ENCODE measurements at regions not wholly inside any gene's neighbourhood (a gene's known extent, or its start where the extent isn't known, plus 50 kb on each side); places are given as distances from the start of the nearest gene placed in this dataset.
A peak's percentile ranks its signal among the peaks of the same experiment; 100 is the strongest.

DNA sequence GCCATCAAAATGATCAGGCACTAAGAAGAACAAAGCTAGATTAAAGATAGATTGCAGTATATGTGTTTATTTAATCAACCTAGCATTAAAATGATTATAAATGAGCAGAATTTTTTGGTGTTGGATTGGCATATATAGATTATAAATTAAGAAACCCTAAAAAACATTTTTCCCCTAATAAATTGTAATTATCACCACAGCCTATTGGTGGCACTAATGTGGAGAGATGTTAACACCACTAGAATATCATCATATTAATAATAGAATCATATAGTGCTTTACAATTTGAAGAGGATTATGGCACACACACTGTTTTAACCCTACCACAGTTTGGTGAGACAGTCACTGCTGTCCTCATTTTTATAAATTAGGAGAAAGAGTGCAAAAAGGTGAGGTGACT lies 112.4 kb upstream of the RND3 start:
- Histone ChIP-seq H3K4me1 (ENCODE audit: low read length) (no peaks in the 10 kb centered on the region), H2AFZ (ENCODE audit: low read length) (no peak overlapping the region)

DNA sequence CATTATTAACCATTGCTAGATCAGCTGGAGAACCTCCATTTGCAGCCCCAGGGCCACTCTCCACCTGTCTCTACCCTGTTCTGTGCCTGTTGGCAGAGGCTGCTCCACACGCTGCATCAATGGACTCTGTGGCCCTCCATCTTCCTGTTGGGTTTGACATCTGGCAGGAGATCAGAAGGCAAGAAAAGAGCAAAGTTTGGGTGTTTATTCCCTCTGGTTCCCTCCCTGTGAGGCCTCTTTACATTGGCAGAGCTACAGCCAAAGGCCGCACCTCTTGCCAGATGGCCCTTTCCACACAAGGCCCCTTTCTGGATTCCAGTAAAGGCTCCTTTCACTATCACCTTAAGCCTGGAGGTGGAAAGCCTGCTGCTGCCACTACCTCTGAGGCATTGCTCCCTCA lies 110.9 kb upstream of the RND3 start:
- DNase-seq = no peak
- Histone ChIP-seq H3K4me3 (ENCODE audit: low read length) (no peak overlapping the region), H4K20me1 (ENCODE audit: insufficient read depth, low read length) (no peaks in the 10 kb centered on the region), H3K9me2 (replicated peaks; ENCODE audit: insufficient read depth, low read length) (no peaks in the 10 kb centered on the region), H3K9me3 (replicated peaks; ENCODE audit: insufficient read depth, low read length) (no peaks in the 10 kb centered on the region), H2AFZ (ENCODE audit: low read length) (no peak overlapping the region), H3K9ac (ENCODE audit: low read length) (no peak overlapping the region), H3K27me3 (replicated peaks; ENCODE audit: insufficient read depth, low read length) (no peaks in the 10 kb centered on the region), H3F3A (ENCODE audit: insufficient read depth, low read length) (no peaks in the 10 kb centered on the region), H3K4me1 (ENCODE audit: low read length) (no peaks in the 10 kb centered on the region), H3K36me3 (replicated peaks; ENCODE audit: insufficient read depth, low read length) (no peaks in the 10 kb centered on the region), H3K27ac (ENCODE audit: low read length) (no peak overlapping the region), H3K79me2 (ENCODE audit: low read length) (no peaks in the 10 kb centered on the region), H3K4me2 (ENCODE audit: low read depth, low read length) (no peak overlapping the region)
- TF ChIP-seq EZH2phosphoT487 (IDR thresholded peaks at IDR 0.05; ENCODE audit: low read length) = no peak
- TF ChIP-seq EZH2 (optimal IDR thresholded peaks at IDR 0.05; ENCODE audit: low read depth, low read length) = no peak
- TF ChIP-seq, protein P1, sequence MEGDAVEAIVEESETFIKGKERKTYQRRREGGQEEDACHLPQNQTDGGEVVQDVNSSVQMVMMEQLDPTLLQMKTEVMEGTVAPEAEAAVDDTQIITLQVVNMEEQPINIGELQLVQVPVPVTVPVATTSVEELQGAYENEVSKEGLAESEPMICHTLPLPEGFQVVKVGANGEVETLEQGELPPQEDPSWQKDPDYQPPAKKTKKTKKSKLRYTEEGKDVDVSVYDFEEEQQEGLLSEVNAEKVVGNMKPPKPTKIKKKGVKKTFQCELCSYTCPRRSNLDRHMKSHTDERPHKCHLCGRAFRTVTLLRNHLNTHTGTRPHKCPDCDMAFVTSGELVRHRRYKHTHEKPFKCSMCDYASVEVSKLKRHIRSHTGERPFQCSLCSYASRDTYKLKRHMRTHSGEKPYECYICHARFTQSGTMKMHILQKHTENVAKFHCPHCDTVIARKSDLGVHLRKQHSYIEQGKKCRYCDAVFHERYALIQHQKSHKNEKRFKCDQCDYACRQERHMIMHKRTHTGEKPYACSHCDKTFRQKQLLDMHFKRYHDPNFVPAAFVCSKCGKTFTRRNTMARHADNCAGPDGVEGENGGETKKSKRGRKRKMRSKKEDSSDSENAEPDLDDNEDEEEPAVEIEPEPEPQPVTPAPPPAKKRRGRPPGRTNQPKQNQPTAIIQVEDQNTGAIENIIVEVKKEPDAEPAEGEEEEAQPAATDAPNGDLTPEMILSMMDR (IDR thresholded peaks at IDR 0.05; ENCODE audit: low read length) = no peak

More for the DNA sequence above, 112.4 kb upstream of the RND3 start:
- DNase-seq = no peak
- H3K4me2 ChIP-seq (ENCODE audit: low read depth, low read length) = no peak overlapping the region
- H3K4me3 ChIP-seq (ENCODE audit: low read length) = no peak overlapping the region
- no peaks in the 10 kb centered on the region for H3K36me3 ChIP-seq (replicated peaks; ENCODE audit: insufficient read depth, low read length)
- no peak overlapping the region for H3K9ac ChIP-seq (ENCODE audit: low read length)
- H3K9me3 ChIP-seq (replicated peaks; ENCODE audit: insufficient read depth, low read length) = no peaks in the 10 kb centered on the region
- no peak overlapping the region for H3K27ac ChIP-seq (ENCODE audit: low read length)
- no peaks in the 10 kb centered on the region for H3K9me2 ChIP-seq (replicated peaks; ENCODE audit: insufficient read depth, low read length)
- TF ChIP-seq EZH2 (optimal IDR thresholded peaks at IDR 0.05; ENCODE audit: low read depth, low read length) = no peak
- TF ChIP-seq, protein P1 (IDR thresholded peaks at IDR 0.05; ENCODE audit: low read length) = peak; percentile 29
- no peak for TF ChIP-seq EZH2phosphoT487 (IDR thresholded peaks at IDR 0.05; ENCODE audit: low read length)
- H4K20me1 ChIP-seq (ENCODE audit: insufficient read depth, low read length) = no peaks in the 10 kb centered on the region
- H3K79me2 ChIP-seq (ENCODE audit: low read length) = no peaks in the 10 kb centered on the region
- H3K27me3 ChIP-seq (replicated peaks; ENCODE audit: insufficient read depth, low read length) = no peaks in the 10 kb centered on the region
- no peaks in the 10 kb centered on the region for H3F3A ChIP-seq (ENCODE audit: insufficient read depth, low read length)

DNA sequence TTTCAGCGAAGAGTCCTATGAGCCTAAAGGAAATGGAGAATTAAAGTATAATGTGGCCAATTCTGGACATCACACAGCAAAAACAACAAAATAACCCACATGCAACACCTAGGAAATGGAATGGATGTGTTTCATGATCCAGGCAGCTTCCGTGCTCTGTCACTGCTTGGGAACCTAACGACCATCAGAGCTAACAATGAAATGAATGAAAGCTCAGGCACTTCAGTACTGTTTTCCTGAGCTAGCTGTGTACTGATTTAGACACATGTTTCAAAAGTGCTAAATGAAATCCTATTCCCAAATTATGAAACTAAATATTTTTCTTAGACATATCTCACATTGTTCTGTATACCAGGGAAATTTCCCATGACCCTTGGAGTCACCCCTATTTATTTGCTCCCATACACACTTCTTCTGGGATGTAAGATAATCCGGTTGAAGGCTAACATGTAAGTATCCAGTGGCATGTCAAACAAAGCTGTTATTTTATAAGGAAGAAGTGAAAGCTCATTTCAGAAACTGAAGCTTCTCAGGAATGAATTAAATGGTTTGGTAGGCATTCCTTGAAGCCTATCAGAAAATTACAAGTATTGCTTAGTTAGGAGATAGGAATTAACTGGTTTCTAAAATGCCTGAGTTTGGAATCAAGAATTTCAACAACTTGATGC lies 108.5 kb upstream of the RND3 start:
- DNase-seq = no peak
- Histone ChIP-seq H3K4me2 (ENCODE audit: low read depth, low read length) (no peak overlapping the region), H3K27ac (ENCODE audit: low read length) (no peak overlapping the region), H3K9me3 (replicated peaks; ENCODE audit: insufficient read depth, low read length) (no peaks in the 10 kb centered on the region), H3K4me3 (ENCODE audit: low read length) (no peak overlapping the region), H3K9me2 (replicated peaks; ENCODE audit: insufficient read depth, low read length) (no peaks in the 10 kb centered on the region), H4K20me1 (ENCODE audit: insufficient read depth, low read length) (no peaks in the 10 kb centered on the region), H3K79me2 (ENCODE audit: low read length) (no peaks in the 10 kb centered on the region), H3K36me3 (replicated peaks; ENCODE audit: insufficient read depth, low read length) (no peaks in the 10 kb centered on the region), H2AFZ (ENCODE audit: low read length) (no peak overlapping the region), H3F3A (ENCODE audit: insufficient read depth, low read length) (no peaks in the 10 kb centered on the region), H3K27me3 (replicated peaks; ENCODE audit: insufficient read depth, low read length) (no peaks in the 10 kb centered on the region), H3K9ac (ENCODE audit: low read length) (no peak overlapping the region), H3K4me1 (ENCODE audit: low read length) (no peaks in the 10 kb centered on the region)
- TF ChIP-seq, protein P1 (IDR thresholded peaks at IDR 0.05; ENCODE audit: low read length) = no peak
- no peak for TF ChIP-seq EZH2 (optimal IDR thresholded peaks at IDR 0.05; ENCODE audit: low read depth, low read length)
- no peak for TF ChIP-seq EZH2phosphoT487 (IDR thresholded peaks at IDR 0.05; ENCODE audit: low read length)
